ENCODE measurements at regions not wholly inside any gene's neighbourhood (a gene's known extent, or its start where the extent isn't known, plus 50 kb on each side); places are given as distances from the start of the nearest gene placed in this dataset.

GRCh38 chr1:187226396-187226795, 397.6 kb downstream of the PLA2G4A start:
- TF ChIP-seq CTCF (IDR thresholded peaks at IDR 0.05): no peak
- TF ChIP-seq ZFX (IDR thresholded peaks at IDR 0.05; ENCODE audit: borderline replicate concordance): no peak

Measured in 22Rv1 (cell line).